ENCODE measurements at regions not wholly inside any gene's neighbourhood (a gene's known extent, or its start where the extent isn't known, plus 50 kb on each side); places are given as distances from the start of the nearest gene placed in this dataset.

DNA sequence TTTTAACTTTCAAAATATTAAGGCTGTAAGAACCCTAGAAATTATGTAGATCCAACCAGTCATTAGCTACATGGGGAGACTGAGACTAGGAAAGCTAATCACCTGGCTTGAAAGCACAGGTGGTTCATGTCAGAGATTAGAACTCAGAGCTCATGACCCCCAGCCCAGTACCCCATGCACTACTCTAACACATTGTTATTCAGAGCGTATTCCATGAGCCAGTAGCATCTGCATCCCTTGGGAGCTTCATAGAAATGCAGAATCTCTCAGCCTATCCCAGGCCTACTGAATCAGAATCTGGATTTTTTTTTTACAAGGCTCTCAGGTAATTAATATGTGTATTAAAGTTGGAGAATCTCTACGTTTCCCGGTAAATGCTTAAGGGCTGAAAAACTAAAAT lies 161.7 kb downstream of the BTG1 start (continued):
- no peak for TF ChIP-seq GABPA (IDR thresholded peaks at IDR 0.05 in 1 of 2, conservative IDR thresholded peaks at IDR 0.05 in 1 of 2)

DNA sequence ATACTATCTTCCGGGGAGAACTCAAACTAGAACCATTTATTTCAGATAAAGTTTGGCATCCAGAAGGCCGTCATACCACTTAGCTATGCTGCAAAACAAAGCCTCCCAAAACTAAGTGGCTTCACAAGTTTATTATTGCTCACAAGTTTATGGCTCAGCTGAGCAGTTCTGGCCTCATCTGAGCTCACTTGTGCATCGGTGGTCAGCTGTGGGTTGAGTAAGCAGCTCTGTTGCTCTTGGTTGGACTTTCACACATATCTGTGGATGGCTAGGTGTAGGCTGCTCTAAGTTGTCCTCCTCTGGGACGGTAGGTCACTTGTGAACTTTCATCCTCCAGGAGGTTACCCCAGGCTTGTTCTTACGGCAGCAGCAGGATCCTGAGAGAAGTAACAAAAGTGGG lies 162.7 kb downstream of the BTG1 start:
- H3K27ac ChIP-seq (ENCODE audit: low read depth in 1 of 2, low read length in 2 of 2), result no peak overlapping the region
- 82% methylated on average over 5 of the region's 5 CpGs for WGBS
- H3K27me3 ChIP-seq (ENCODE audit: control insufficient read depth in 4 of 4, insufficient read depth in 4 of 4, low read length in 3 of 4), result no peaks in the 10 kb centered on the region
- no peak for DNase-seq (ENCODE audit: low spot score)
- TF ChIP-seq, protein P1, sequence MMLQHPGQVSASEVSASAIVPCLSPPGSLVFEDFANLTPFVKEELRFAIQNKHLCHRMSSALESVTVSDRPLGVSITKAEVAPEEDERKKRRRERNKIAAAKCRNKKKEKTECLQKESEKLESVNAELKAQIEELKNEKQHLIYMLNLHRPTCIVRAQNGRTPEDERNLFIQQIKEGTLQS (IDR thresholded peaks at IDR 0.05), result no peak
- no peak for TF ChIP-seq NR2F2 (IDR thresholded peaks at IDR 0.05)
- TF ChIP-seq EGR1 (IDR thresholded peaks at IDR 0.05; ENCODE audit: low read depth in 2 of 2), result no peak
- TF ChIP-seq FOXA2 (IDR thresholded peaks at IDR 0.05), result no peak
- TF ChIP-seq HNF4G (IDR thresholded peaks at IDR 0.05), result no peak
- TF ChIP-seq, protein P2, sequence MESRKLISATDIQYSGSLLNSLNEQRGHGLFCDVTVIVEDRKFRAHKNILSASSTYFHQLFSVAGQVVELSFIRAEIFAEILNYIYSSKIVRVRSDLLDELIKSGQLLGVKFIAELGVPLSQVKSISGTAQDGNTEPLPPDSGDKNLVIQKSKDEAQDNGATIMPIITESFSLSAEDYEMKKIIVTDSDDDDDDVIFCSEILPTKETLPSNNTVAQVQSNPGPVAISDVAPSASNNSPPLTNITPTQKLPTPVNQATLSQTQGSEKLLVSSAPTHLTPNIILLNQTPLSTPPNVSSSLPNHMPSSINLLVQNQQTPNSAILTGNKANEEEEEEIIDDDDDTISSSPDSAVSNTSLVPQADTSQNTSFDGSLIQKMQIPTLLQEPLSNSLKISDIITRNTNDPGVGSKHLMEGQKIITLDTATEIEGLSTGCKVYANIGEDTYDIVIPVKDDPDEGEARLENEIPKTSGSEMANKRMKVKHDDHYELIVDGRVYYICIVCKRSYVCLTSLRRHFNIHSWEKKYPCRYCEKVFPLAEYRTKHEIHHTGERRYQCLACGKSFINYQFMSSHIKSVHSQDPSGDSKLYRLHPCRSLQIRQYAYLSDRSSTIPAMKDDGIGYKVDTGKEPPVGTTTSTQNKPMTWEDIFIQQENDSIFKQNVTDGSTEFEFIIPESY (IDR thresholded peaks at IDR 0.05), result no peak
- TF ChIP-seq RXRA (IDR thresholded peaks at IDR 0.05), result no peak
- TF ChIP-seq JUND (IDR thresholded peaks at IDR 0.05), result no peak
- TF ChIP-seq TAF1 (conservative IDR thresholded peaks at IDR 0.05), result no peak
- H3K9ac ChIP-seq (ENCODE audit: low read depth in 1 of 2, low read length in 2 of 2), result no peak overlapping the region
- no peaks in the 10 kb centered on the region for H3K9me3 ChIP-seq (ENCODE audit: control insufficient read depth in 4 of 4, low read length in 3 of 4)
- no peak overlapping the region for H3K4me3 ChIP-seq (ENCODE audit: low read depth in 1 of 3, low read length in 3 of 3)
- H3K36me3 ChIP-seq (ENCODE audit: control insufficient read depth in 4 of 4, insufficient read depth in 3 of 4, low read depth in 1 of 4, low read length in 3 of 4), result no peaks in the 10 kb centered on the region
- H3K4me1 ChIP-seq (ENCODE audit: control insufficient read depth in 4 of 4, insufficient read depth in 4 of 4, low read length in 3 of 4), result no peaks in the 10 kb centered on the region

GRCh38 chr12:91980389-91980821 lies 165.2 kb downstream of the BTG1 start:
- TF ChIP-seq, protein P2 (IDR thresholded peaks at IDR 0.05), result no peak
- TF ChIP-seq FOXA2 (IDR thresholded peaks at IDR 0.05) (no peak), NR2F2 (IDR thresholded peaks at IDR 0.05) (no peak), MAX (IDR thresholded peaks at IDR 0.05) (no peak)
- Histone ChIP-seq H3K27ac (ENCODE audit: low read depth in 1 of 2, low read length in 2 of 2) (no peak overlapping the region), H3K36me3 (ENCODE audit: control insufficient read depth in 4 of 4, insufficient read depth in 3 of 4, low read depth in 1 of 4, low read length in 3 of 4) (no peaks in the 10 kb centered on the region), H3K4me1 (ENCODE audit: control insufficient read depth in 4 of 4, insufficient read depth in 4 of 4, low read length in 3 of 4) (no peaks in the 10 kb centered on the region), H3K4me3 (ENCODE audit: low read depth in 1 of 3, low read length in 3 of 3) (no peak overlapping the region), H3K27me3 (ENCODE audit: control insufficient read depth in 4 of 4, insufficient read depth in 4 of 4, low read length in 3 of 4) (no peaks in the 10 kb centered on the region), H3K9me3 (ENCODE audit: control insufficient read depth in 4 of 4, low read length in 3 of 4) (no peaks in the 10 kb centered on the region), H3K9ac (ENCODE audit: low read depth in 1 of 2, low read length in 2 of 2) (no peak overlapping the region)
- no peak for DNase-seq (ENCODE audit: low spot score)

DNA sequence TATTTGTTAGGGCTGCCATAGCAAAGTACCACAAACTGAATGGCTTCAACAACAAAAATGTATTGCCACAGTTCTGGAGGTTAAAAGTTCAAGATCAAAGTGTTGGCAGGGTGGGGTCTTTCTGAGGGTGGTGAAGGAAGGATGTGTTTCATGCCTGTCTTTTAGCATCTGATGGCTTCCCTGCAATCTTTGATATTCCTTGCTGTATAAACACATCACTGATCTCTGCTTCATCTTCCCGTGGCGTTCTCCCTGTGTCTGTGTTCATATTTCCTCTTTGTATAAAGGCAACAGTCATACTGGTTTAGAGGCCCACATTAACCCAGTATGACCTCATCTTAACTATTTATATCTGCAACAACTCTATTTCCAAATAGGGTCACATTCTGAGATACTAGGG lies 167.5 kb downstream of the BTG1 start:
- DNase-seq (ENCODE audit: low spot score), result no peak
- Histone ChIP-seq H3K9ac (ENCODE audit: low read depth in 1 of 2, low read length in 2 of 2) (no peak overlapping the region), H3K36me3 (ENCODE audit: control insufficient read depth in 4 of 4, insufficient read depth in 3 of 4, low read depth in 1 of 4, low read length in 3 of 4) (no peaks in the 10 kb centered on the region), H3K27me3 (ENCODE audit: control insufficient read depth in 4 of 4, insufficient read depth in 4 of 4, low read length in 3 of 4) (no peaks in the 10 kb centered on the region), H3K4me1 (ENCODE audit: control insufficient read depth in 4 of 4, insufficient read depth in 4 of 4, low read length in 3 of 4) (no peaks in the 10 kb centered on the region), H3K27ac (ENCODE audit: low read depth in 1 of 2, low read length in 2 of 2) (no peak overlapping the region), H3K4me3 (ENCODE audit: low read depth in 1 of 3, low read length in 3 of 3) (no peak overlapping the region), H3K9me3 (ENCODE audit: control insufficient read depth in 4 of 4, low read length in 3 of 4) (no peaks in the 10 kb centered on the region)
- WGBS, result 72% methylated on average over 2 of the region's 2 CpGs
- no peak for TF ChIP-seq SP1 (IDR thresholded peaks at IDR 0.05)
- no peak for TF ChIP-seq TAF1 (conservative IDR thresholded peaks at IDR 0.05)
- no peak for TF ChIP-seq HNF4G (IDR thresholded peaks at IDR 0.05)
- TF ChIP-seq GABPA (IDR thresholded peaks at IDR 0.05 in 1 of 2, conservative IDR thresholded peaks at IDR 0.05 in 1 of 2), result no peak
- TF ChIP-seq FOXA2 (IDR thresholded peaks at IDR 0.05), result no peak
- TF ChIP-seq JUND (IDR thresholded peaks at IDR 0.05), result no peak
- TF ChIP-seq, protein P2 (IDR thresholded peaks at IDR 0.05), result no peak
- no peak for TF ChIP-seq YY1 (IDR thresholded peaks at IDR 0.05)
- TF ChIP-seq REST (IDR thresholded peaks at IDR 0.05), result no peak
- TF ChIP-seq FOXA1 (IDR thresholded peaks at IDR 0.05), result no peak

Measured in liver (tissue), 7 donors.